GM13976 (cell line): ENCODE measurements at regions not wholly inside any gene's neighbourhood (a gene's known extent, or its start where the extent isn't known, plus 50 kb on each side); places are given as distances from the start of the nearest gene placed in this dataset.

ENCODE experiments used
- DNase-seq: peaks from one replicate; pipeline ENCODE4 v3.0.0; 2012; ENCODE audit warnings: low spot score
- in situ Hi-C: fragments of 300-500 bp; cut with MboI; formaldehyde crosslinking; loops from one replicate; pipeline ENCODE4 v1.12.0; 2022; ENCODE audit warnings: low sequenced_read_pairs, mixed read lengths, inconsistent platforms; ENCODE audit not compliant: unreplicated experiment
- TF ChIP-seq, protein P1 (sequence below): IDR thresholded peaks from 2 replicates; pipeline ENCODE4 v1.5.1; 2012; ENCODE audit warnings: borderline replicate concordance, mild to moderate bottlenecking; ENCODE audit not compliant: insufficient read depth; ENCODE audit errors: extremely low read depth, missing control alignments, control extremely low read depth

DNA sequence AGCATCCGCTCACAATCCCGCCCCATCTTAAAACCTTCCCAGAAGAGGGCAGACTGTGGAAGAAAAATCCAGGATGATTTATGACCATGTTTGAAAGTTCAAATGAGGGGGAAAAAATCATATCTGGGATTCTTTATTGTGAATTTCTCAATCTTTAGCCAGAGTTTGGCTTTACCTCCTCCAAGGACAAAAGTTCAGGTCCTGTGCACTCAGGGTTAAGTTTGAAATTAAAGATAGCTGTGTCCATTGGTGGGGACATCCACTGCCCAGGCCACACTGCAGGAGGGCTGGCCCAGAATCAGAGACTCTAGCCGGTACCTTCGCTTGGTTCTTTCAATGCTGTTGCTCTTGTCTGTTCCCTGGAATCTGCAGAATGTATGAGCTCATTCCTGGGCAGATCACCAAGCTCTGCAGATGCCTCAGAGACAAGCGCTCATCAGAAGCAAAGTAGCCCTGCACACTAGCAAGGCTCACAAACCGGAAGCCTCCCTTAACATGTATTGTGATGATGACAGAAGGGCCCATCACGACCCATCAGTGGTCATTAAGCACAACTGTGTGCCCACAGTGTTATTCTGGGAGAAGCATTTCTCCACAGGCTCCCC lies 375.3 kb upstream of the KLHL29 start:
- no peak for DNase-seq
- TF ChIP-seq, protein P1, sequence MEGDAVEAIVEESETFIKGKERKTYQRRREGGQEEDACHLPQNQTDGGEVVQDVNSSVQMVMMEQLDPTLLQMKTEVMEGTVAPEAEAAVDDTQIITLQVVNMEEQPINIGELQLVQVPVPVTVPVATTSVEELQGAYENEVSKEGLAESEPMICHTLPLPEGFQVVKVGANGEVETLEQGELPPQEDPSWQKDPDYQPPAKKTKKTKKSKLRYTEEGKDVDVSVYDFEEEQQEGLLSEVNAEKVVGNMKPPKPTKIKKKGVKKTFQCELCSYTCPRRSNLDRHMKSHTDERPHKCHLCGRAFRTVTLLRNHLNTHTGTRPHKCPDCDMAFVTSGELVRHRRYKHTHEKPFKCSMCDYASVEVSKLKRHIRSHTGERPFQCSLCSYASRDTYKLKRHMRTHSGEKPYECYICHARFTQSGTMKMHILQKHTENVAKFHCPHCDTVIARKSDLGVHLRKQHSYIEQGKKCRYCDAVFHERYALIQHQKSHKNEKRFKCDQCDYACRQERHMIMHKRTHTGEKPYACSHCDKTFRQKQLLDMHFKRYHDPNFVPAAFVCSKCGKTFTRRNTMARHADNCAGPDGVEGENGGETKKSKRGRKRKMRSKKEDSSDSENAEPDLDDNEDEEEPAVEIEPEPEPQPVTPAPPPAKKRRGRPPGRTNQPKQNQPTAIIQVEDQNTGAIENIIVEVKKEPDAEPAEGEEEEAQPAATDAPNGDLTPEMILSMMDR: no peak
- in situ Hi-C loops: no loop called here

DNA sequence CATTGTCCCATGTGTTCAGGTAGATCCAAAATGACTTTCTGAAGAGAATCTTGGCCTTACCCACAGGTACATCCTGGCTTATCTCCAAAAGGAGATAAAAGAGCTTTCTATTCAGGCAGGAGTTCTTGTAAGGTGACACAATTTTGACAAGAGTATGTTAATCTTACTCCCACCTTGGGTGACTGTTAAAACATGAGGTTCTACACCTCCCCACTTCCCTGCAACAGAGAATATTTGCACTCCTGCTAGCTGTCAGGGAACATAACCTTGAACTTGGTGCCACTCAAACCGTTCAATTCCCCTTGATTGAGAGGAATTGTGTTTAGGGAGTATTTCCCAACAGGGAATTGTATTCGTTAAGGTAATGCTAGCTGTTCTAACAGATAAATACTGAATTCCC lies 372.5 kb upstream of the KLHL29 start:
- TF ChIP-seq, protein P1: no peak
- in situ Hi-C loops: no loop called here
- DNase-seq: no peak

DNA sequence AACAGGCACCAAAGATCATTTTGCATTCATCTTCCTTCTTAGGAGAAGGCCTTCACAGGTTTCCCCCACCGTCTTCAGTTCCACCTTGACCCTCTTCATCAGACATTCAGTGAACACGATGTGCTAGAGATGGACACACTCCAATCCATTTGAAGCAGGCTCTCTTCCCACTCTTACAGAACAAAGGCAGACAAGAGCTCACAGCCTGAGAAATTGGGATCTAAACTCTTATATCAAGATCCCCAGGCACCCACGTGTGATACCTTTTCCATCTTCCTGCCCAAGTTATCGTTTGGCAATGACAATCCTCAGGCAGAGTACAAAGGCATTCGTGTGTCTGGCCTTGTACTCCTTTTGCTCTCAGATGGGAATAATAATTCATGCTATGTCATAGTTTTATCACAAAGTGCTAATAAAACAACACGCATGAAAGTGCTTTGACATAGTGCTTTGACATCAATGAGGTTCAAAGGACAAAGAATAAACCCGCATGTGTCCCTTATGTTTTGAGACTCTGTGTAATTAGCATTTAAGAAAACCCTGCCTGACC lies 369.3 kb upstream of the KLHL29 start:
- in situ Hi-C loops: no loop called here
- no peak for DNase-seq
- TF ChIP-seq, protein P1: no peak

DNA sequence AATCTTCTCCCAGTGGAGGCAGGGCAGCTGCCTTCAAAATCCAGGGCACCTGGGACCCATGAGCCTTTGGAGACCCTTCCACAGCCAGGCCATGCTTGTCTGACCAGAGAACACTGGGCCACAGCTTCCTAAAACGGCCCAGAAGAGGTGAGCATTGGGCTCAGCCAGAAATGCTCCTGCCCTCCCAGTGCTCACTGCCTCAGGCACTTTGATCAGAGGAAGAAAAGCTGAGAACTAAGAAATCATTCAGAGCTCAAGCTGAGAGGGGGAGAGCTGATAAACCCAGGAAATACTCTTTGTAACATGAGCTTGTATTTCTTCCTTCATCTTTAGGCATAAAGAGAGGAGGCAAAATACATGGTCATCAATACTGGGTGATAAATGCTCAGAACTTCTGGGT lies 365.5 kb upstream of the KLHL29 start:
- no peak for DNase-seq
- in situ Hi-C loops: no loop called here
- TF ChIP-seq, protein P1: no peak

DNA sequence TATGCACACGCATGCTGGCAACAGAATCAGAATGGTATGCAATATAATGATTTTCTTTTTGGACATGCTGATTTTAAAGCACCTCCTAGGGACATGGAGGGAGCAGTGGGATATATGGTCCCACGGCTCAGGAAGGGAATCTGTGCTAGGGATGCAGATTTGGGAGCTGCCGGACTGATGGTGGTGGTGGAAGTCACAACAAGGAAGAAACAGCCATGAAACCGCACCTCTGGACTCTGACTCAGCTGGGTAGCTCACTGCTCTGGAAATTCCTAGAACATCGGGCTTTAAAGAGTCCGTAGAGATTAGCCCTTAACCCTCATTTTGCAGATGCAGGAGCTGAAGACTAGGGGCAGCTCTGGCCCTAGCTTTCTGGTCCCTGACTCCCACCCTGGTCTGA lies 364.3 kb upstream of the KLHL29 start:
- no peak for DNase-seq
- in situ Hi-C loops: no loop called here
- TF ChIP-seq, protein P1: no peak

DNA sequence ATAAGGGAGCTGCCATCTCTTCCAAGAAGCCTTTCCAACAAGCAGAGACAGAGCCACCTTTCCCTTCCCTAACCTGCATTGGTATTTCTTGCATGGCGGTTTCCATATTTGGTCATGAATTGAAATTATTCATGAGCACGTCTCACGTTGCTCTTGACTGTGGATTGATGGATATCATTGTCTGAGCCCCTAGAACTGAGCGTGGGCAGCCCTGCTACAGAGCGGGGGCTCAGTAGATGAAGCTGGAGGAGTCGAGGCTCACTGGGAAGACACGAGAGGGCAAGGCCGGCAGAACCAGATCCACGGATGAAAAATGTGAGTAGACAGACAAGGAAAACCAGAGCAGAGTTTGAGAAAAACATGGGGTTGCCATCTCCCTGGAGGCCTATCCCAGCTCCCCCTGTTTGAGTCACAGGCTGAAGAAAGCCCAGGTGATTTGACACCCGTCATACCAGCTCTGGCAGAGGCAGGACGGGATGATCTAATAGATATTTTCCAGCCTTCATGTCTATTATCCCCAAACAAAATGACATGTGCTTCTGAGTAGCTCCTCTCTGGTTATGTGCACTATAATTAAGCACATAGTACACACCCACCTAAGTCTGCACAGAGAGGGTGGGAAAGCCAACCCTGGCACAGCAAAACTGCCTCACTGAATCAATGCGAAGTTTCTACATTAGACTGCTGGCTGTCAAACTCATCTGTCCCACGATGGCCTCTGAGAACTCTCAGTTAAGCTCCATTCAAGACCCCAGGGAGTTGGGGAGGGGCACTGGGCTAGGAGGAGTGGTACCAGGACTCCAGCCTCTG lies 363.5 kb upstream of the KLHL29 start:
- no peak for DNase-seq
- TF ChIP-seq, protein P1: no peak
- in situ Hi-C loops: no loop called here
